IPS DF 6.9 (cell line): ENCODE measurements at regions not wholly inside any gene's neighbourhood (a gene's known extent, or its start where the extent isn't known, plus 50 kb on each side); places are given as distances from the start of the nearest gene placed in this dataset.

Source experiments
- DNase-seq: peaks from one replicate; pipeline ENCODE4 v3.0.0-alpha.2; 2013; ENCODE audit warnings: low read depth, low spot score
- H3K27ac ChIP-seq: one replicate; pipeline ENCODE4 v1.5.1; 2013; ENCODE audit warnings: low read length, control low read depth
- H3K27me3 ChIP-seq: 2 replicates; pipeline ENCODE4 v1.6.1; 2013; ENCODE audit warnings: mild to moderate bottlenecking, low read length; ENCODE audit not compliant: control insufficient read depth, insufficient read depth
- H3K36me3 ChIP-seq: 2 replicates; pipeline ENCODE4 v1.6.1; 2013; ENCODE audit warnings: low read length; ENCODE audit not compliant: control insufficient read depth, insufficient read depth
- H3K4me1 ChIP-seq: 2 replicates; pipeline ENCODE4 v1.6.1; 2013; ENCODE audit warnings: low read length; ENCODE audit not compliant: control insufficient read depth, insufficient read depth
- H3K4me3 ChIP-seq: 2 replicates; pipeline ENCODE4 v1.5.1; 2013; ENCODE audit warnings: mild to moderate bottlenecking, low read length
- H3K9me3 ChIP-seq: 2 replicates; pipeline ENCODE4 v1.6.1; 2013; ENCODE audit warnings: low read length, inconsistent platforms; ENCODE audit not compliant: control insufficient read depth, insufficient read depth
- WGBS: extraction: QIAGEN DNeasy Blood & Tissue Kit; methylation state at CpG from one replicate; pipeline ENCODE4 v1.1.7; 2013; ENCODE audit warnings: mixed read lengths, missing lambda C conversion rate; ENCODE audit not compliant: insufficient read length, insufficient coverage; 5-methylcytosine and 5-hydroxymethylcytosine counted together

GRCh38 chr1:219478811-219479210, 134.1 kb downstream of the ZC3H11B start:
- WGBS: no CpG with 5 or more reads among the region's 3 CpGs
- H3K4me3 ChIP-seq: no peak overlapping the region
- H3K27me3 ChIP-seq: no peaks in the 10 kb centered on the region
- no peak for DNase-seq
- H3K36me3 ChIP-seq: no peaks in the 10 kb centered on the region
- H3K27ac ChIP-seq: no peak overlapping the region
- H3K4me1 ChIP-seq: no peaks in the 10 kb centered on the region
- no peaks in the 10 kb centered on the region for H3K9me3 ChIP-seq

DNA sequence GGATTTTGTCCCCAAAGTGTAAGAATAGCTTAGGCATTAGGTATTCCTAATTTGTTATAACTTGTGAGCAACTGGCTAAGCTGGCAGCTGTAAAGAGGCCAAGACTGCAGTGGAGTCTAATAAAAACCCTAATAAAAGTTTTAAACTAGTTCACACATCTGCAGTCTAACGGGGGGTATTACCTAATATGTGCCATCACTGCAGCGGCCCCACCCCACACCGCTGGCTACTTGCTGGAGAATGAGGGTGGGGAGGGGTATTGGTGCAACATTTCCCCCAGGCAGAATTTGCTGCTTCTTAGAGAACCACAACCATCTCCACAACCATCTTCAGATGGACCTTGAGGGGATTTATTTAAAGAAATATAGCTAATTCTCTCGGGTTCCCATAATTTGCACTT, 135.0 kb downstream of the ZC3H11B start:
- DNase-seq: no peak
- H3K36me3 ChIP-seq: no peaks in the 10 kb centered on the region
- H3K27ac ChIP-seq: no peak overlapping the region
- H3K9me3 ChIP-seq: no peaks in the 10 kb centered on the region
- H3K27me3 ChIP-seq: no peaks in the 10 kb centered on the region
- WGBS: no CpG with 5 or more reads among the region's 4 CpGs
- H3K4me3 ChIP-seq: no peak overlapping the region
- H3K4me1 ChIP-seq: no peaks in the 10 kb centered on the region

DNA sequence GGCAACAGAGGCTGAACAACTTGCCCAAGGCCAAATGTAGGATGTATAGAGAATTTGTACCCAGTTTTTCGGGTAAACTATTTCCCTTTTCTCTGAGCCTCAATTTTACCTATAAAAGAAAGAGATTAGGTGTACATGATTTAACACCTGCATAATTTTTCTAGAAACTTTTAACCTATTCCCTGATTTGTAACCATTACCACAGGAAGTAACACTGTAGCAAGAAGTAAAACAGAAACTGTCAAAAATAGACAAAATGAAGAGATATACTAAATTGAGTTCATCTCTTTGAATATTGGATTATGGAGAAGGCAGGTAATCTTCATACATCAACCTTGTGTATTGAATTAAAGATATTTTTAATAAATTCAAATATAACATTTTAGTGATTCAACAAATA, 136.2 kb downstream of the ZC3H11B start:
- DNase-seq: no peak
- no CpG with 5 or more reads among the region's 1 CpG for WGBS
- Histone ChIP-seq H3K9me3 (no peaks in the 10 kb centered on the region), H3K4me3 (no peak overlapping the region), H3K36me3 (no peaks in the 10 kb centered on the region), H3K27ac (no peak overlapping the region), H3K4me1 (no peaks in the 10 kb centered on the region), H3K27me3 (no peaks in the 10 kb centered on the region)

GRCh38 chr1:219476116-219476515, 136.8 kb downstream of the ZC3H11B start:
- no peak for DNase-seq
- no CpG with 5 or more reads among the region's 2 CpGs for WGBS
- Histone ChIP-seq H3K9me3 (no peaks in the 10 kb centered on the region), H3K36me3 (no peaks in the 10 kb centered on the region), H3K4me1 (no peaks in the 10 kb centered on the region), H3K27me3 (no peaks in the 10 kb centered on the region), H3K4me3 (no peak overlapping the region), H3K27ac (no peak overlapping the region)

DNA sequence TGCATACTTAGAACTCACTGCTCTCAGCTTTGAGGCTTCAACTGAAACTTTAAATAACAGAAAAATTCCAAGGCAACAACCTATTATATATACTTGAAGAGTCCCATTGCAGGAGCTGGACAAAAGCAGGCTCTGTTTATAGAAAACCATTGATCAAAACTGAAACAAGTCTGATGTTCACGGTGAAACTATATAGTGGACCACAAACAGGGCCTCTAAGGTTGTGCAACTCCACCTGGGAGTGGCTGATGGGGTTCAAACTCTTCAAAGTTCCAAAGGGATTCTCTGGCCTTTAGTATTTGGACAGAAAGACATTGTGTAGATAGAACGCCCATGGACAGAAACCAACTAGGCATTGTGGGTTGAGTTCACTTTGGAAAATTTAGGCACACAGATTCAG, 140.3 kb downstream of the ZC3H11B start:
- no peak for DNase-seq
- no peaks in the 10 kb centered on the region for H3K9me3 ChIP-seq
- H3K36me3 ChIP-seq: no peaks in the 10 kb centered on the region
- H3K4me3 ChIP-seq: no peak overlapping the region
- H3K4me1 ChIP-seq: no peaks in the 10 kb centered on the region
- H3K27ac ChIP-seq: no peak overlapping the region
- no CpG with 5 or more reads among the region's 2 CpGs for WGBS
- no peaks in the 10 kb centered on the region for H3K27me3 ChIP-seq

DNA sequence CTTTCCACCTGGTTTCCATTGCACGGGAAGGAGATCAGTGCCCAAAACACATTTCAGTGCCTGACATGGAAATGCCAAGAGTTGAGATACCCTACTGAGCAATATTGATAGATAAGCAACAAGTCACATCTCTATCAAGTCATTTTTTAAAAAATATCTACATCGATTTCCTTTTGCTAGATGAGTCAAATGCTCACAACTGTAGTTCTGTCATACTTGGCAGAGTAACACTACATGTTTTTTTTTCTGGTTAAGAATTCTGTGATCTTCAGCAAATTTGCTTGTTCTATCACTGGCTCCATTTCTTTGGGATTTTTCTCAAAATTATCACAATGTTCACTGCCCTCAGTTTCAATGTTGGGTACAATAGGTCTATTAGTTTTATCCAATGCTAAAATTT, 145.4 kb downstream of the ZC3H11B start:
- no peaks in the 10 kb centered on the region for H3K27me3 ChIP-seq
- no peak for DNase-seq
- no peaks in the 10 kb centered on the region for H3K4me1 ChIP-seq
- WGBS: no CpG with 5 or more reads among the region's 2 CpGs
- H3K9me3 ChIP-seq: no peaks in the 10 kb centered on the region
- no peak overlapping the region for H3K4me3 ChIP-seq
- H3K27ac ChIP-seq: no peak overlapping the region
- H3K36me3 ChIP-seq: no peaks in the 10 kb centered on the region

GRCh38 chr1:219466766-219467165, 146.1 kb downstream of the ZC3H11B start:
- H3K27ac ChIP-seq: no peak overlapping the region
- no peaks in the 10 kb centered on the region for H3K36me3 ChIP-seq
- no peak overlapping the region for H3K4me3 ChIP-seq
- H3K9me3 ChIP-seq: no peaks in the 10 kb centered on the region
- H3K27me3 ChIP-seq: no peaks in the 10 kb centered on the region
- H3K4me1 ChIP-seq: no peaks in the 10 kb centered on the region
- DNase-seq: no peak

- Histone ChIP-seq H3K4me3 (no peak overlapping the region), H3K36me3 (no peaks in the 10 kb centered on the region), H3K4me1 (no peaks in the 10 kb centered on the region), H3K9me3 (no peaks in the 10 kb centered on the region), H3K27me3 (no peaks in the 10 kb centered on the region), H3K27ac (no peak overlapping the region)
- DNase-seq: no peak
- no CpG with 5 or more reads among the region's 7 CpGs for WGBS
Measured at GRCh38 chr1:219465212-219466093, 147.5 kb downstream of the ZC3H11B start.

- Histone ChIP-seq H3K4me1 (no peaks in the 10 kb centered on the region), H3K27me3 (no peaks in the 10 kb centered on the region), H3K27ac (no peak overlapping the region), H3K9me3 (no peaks in the 10 kb centered on the region), H3K36me3 (no peaks in the 10 kb centered on the region), H3K4me3 (no peak overlapping the region)
- DNase-seq: no peak
- WGBS: no CpG with 5 or more reads among the region's 4 CpGs
Measured at GRCh38 chr1:219463636-219464035, 149.3 kb downstream of the ZC3H11B start.

DNA sequence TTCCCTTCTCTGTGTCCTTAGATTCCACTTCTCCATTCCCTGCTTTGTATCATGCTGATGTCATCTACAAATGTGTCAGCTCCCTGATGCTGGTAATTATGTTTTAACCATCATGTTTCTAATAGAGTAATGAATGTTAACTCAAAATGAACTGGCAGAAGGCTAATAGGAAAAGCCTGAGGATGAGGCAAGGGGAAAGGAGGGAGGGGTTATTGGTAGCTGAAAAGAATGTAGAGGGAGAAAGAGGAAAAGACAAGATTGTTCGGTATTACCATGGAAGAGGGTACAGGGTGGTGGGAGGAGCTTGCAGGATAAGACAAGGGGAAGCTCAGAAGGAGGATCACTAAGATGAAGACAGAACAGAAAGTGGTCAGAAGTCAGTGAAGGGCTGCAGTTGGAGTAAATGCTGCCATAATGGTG, 150.9 kb downstream of the ZC3H11B start:
- no CpG with 5 or more reads among the region's 1 CpG for WGBS
- no peaks in the 10 kb centered on the region for H3K36me3 ChIP-seq
- no peak overlapping the region for H3K4me3 ChIP-seq
- no peaks in the 10 kb centered on the region for H3K9me3 ChIP-seq
- no peaks in the 10 kb centered on the region for H3K4me1 ChIP-seq
- H3K27ac ChIP-seq: no peak overlapping the region
- no peaks in the 10 kb centered on the region for H3K27me3 ChIP-seq
- DNase-seq: no peak
